ENCODE measurements at regions not wholly inside any gene's neighbourhood (a gene's known extent, or its start where the extent isn't known, plus 50 kb on each side); places are given as distances from the start of the nearest gene placed in this dataset.

DNA sequence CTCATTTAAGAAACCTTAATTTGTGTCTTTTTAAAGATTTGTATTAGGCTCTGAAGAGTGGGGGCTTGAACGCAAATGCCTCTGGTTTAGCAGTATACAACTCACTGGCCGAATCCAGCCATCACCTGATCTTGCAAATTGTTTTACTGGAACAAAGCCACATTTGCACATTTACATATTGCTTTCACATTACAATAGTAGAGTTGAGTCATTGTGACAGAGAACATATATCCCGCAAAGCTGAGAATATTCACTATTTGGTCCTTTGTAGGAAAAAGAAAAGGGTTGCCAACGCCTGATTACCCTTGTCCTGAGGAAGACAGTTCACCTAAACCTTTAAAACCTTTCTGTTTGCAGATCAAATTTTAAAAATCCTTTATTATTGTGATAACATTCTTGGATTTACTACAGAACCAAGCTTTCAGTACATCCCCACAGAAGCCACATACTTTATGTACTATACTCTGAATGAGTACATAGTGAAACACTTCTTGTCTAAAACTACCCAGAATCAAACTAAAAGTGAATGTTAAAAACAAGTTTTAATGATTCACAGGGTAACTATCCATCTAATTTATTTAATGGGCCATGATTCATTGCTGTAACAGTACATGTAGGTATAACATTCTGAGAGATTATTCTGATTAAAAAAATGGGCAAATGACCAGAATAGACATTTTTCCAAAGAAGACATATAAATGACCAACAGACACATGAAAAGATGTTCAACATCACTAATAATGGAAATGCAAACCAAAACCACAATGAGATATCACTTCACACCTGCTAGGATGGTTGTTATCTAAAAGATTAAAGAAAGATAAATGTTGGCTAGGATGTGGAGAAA lies 161.0 kb downstream of the SLC25A46 start:
- H3K27me3 ChIP-seq (ENCODE audit: control insufficient read depth in 2 of 2, insufficient read depth in 2 of 2, low read length in 2 of 2) = no peaks in the 10 kb centered on the region
- Mint-ChIP-seq H3K4me3 (no peak overlapping the region), H3K36me3 (no peaks in the 10 kb centered on the region), H3K4me1 (no peaks in the 10 kb centered on the region), H3K9me3 (no peaks in the 10 kb centered on the region), H3K27me3 (peaks cover 0 to 16% (median 8%) of the 10 kb centered on the region in 5 donors), H3K27ac (no peak overlapping the region)
- no peak overlapping the region for H3K4me3 ChIP-seq (ENCODE audit: low read length)
- ATAC-seq (no peak), DNase-seq (no peak)
- H3K4me1 ChIP-seq (ENCODE audit: control insufficient read depth in 2 of 2, insufficient read depth in 2 of 2, low read length in 2 of 2) = no peaks in the 10 kb centered on the region
- no peaks in the 10 kb centered on the region for H3K9me3 ChIP-seq (ENCODE audit: control insufficient read depth in 2 of 3, low read length in 3 of 3)
- intact Hi-C loops (cut with micrococcal nuclease) = no loop called here
- no peak overlapping the region for H3K27ac ChIP-seq (ENCODE audit: low read depth, low read length)
- H3K36me3 ChIP-seq (ENCODE audit: control insufficient read depth in 2 of 3, insufficient read depth in 3 of 3, low read length in 3 of 3) = no peaks in the 10 kb centered on the region
- ChIA-PET CTCF (no interaction called here), POLR2A (no interaction called here)

DNA sequence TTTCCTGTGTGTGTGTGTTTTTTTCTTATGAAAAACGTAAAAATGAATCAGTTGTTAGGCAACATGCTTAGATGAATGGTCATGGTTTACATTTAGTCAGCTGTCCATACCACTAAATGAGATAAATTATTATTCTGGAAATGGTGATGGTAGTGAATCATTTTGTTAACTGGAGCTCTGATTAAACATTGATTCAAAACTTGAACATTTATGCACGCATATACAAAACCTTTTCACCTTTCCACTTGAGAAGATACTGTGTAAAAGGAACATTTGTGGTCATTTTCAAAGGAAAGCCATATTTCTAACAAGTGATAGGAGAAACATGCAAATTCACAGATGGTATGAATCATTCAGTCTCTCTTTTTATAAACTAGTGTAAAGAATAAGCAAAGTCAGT lies 162.0 kb downstream of the SLC25A46 start:
- Mint-ChIP-seq H3K9me3 (peaks cover 0 to 4% (median 0%) of the 10 kb centered on the region in 11 donors), H3K27me3 (peaks cover 0 to 20% (median 16%) of the 10 kb centered on the region in 5 donors), H3K4me1 (no peaks in the 10 kb centered on the region), H3K27ac (no peak overlapping the region), H3K36me3 (no peaks in the 10 kb centered on the region), H3K4me3 (no peak overlapping the region)
- Histone ChIP-seq H3K9me3 (ENCODE audit: control insufficient read depth in 2 of 3, low read length in 3 of 3) (no peaks in the 10 kb centered on the region), H3K36me3 (ENCODE audit: control insufficient read depth in 2 of 3, insufficient read depth in 3 of 3, low read length in 3 of 3) (no peaks in the 10 kb centered on the region), H3K27me3 (ENCODE audit: control insufficient read depth in 2 of 2, insufficient read depth in 2 of 2, low read length in 2 of 2) (no peaks in the 10 kb centered on the region), H3K27ac (ENCODE audit: low read depth, low read length) (no peak overlapping the region), H3K4me3 (ENCODE audit: low read length) (no peak overlapping the region), H3K4me1 (ENCODE audit: control insufficient read depth in 2 of 2, insufficient read depth in 2 of 2, low read length in 2 of 2) (no peaks in the 10 kb centered on the region)
- intact Hi-C loops (cut with micrococcal nuclease) = no loop called here
- ChIA-PET POLR2A (no interaction called here), CTCF (no interaction called here)
- ATAC-seq (no peak), DNase-seq (no peak)

- ATAC-seq = no peak
- intact Hi-C loops (cut with micrococcal nuclease) = no loop called here
- Histone ChIP-seq H3K4me3 (ENCODE audit: low read length) (no peak overlapping the region), H3K27ac (ENCODE audit: low read depth, low read length) (no peak overlapping the region), H3K27me3 (ENCODE audit: control insufficient read depth in 2 of 2, insufficient read depth in 2 of 2, low read length in 2 of 2) (no peaks in the 10 kb centered on the region), H3K4me1 (ENCODE audit: control insufficient read depth in 2 of 2, insufficient read depth in 2 of 2, low read length in 2 of 2) (no peaks in the 10 kb centered on the region), H3K9me3 (ENCODE audit: control insufficient read depth in 2 of 3, low read length in 3 of 3) (no peaks in the 10 kb centered on the region), H3K36me3 (ENCODE audit: control insufficient read depth in 2 of 3, insufficient read depth in 3 of 3, low read length in 3 of 3) (no peaks in the 10 kb centered on the region)
- no peak overlapping the region for H3K27ac Mint-ChIP-seq
- POLR2A ChIA-PET = no interaction called here
- peaks cover 0 to 7% (median 2%) of the 10 kb centered on the region in 11 donors for H3K9me3 Mint-ChIP-seq
- CTCF ChIA-PET = no interaction called here
- no peak overlapping the region for H3K4me3 Mint-ChIP-seq
- H3K36me3 Mint-ChIP-seq = no peaks in the 10 kb centered on the region
- DNase-seq = no peak
- no peaks in the 10 kb centered on the region for H3K4me1 Mint-ChIP-seq
- peaks cover 0 to 23% (median 14%) of the 10 kb centered on the region in 5 donors for H3K27me3 Mint-ChIP-seq
Measured at GRCh38 chr5:110903966-110904365, 165.2 kb downstream of the SLC25A46 start.

DNA sequence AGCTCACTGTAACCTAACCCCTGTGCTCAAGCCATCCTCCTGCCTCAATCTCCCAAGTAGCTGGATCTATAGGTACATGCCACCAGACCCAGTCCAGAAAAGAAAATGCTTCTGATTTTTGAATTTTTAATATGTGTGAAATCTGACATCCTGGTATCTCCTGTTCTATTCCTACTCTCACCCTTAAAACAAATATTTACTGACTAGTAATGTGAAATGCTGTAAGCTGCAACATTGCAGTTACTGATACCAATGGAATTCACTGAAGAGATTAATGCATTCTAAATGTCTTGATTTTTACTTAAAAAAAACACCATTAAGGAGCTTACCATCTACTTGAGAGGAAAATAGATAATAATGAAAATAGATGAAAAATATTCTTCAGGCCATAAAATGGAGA lies 162.7 kb upstream of the TSLP start:
- H3K4me3 Mint-ChIP-seq = no peak overlapping the region
- DNase-seq (no peak), ATAC-seq (no peak)
- no peaks in the 10 kb centered on the region for H3K36me3 Mint-ChIP-seq
- no peaks in the 10 kb centered on the region for H3K4me1 ChIP-seq (ENCODE audit: control insufficient read depth in 2 of 2, insufficient read depth in 2 of 2, low read length in 2 of 2)
- no peaks in the 10 kb centered on the region for H3K9me3 ChIP-seq (ENCODE audit: control insufficient read depth in 2 of 3, low read length in 3 of 3)
- no peak overlapping the region for H3K4me3 ChIP-seq (ENCODE audit: low read length)
- ChIA-PET POLR2A (interaction anchor here (0.7 kb wide), 1 partner anchor 380 kb away, joined by 3 read pairs; no protein-coding TSS in a partner anchor), CTCF (no interaction called here)
- H3K27me3 Mint-ChIP-seq = peaks cover 4 to 15% (median 11%) of the 10 kb centered on the region in 5 donors
- H3K27ac ChIP-seq (ENCODE audit: low read depth, low read length) = no peak overlapping the region
- no peaks in the 10 kb centered on the region for H3K27me3 ChIP-seq (ENCODE audit: control insufficient read depth in 2 of 2, insufficient read depth in 2 of 2, low read length in 2 of 2)
- no peak overlapping the region for H3K27ac Mint-ChIP-seq
- no peaks in the 10 kb centered on the region for H3K36me3 ChIP-seq (ENCODE audit: control insufficient read depth in 2 of 3, insufficient read depth in 3 of 3, low read length in 3 of 3)
- intact Hi-C loops (cut with micrococcal nuclease) = no loop called here
- H3K4me1 Mint-ChIP-seq = no peaks in the 10 kb centered on the region
- H3K9me3 Mint-ChIP-seq = peaks cover 0 to 7% (median 2%) of the 10 kb centered on the region in 11 donors

- no peaks in the 10 kb centered on the region for H3K4me1 Mint-ChIP-seq
- Histone ChIP-seq H3K27me3 (ENCODE audit: control insufficient read depth in 2 of 2, insufficient read depth in 2 of 2, low read length in 2 of 2) (no peaks in the 10 kb centered on the region), H3K4me1 (ENCODE audit: control insufficient read depth in 2 of 2, insufficient read depth in 2 of 2, low read length in 2 of 2) (no peaks in the 10 kb centered on the region), H3K9me3 (ENCODE audit: control insufficient read depth in 2 of 3, low read length in 3 of 3) (no peaks in the 10 kb centered on the region), H3K36me3 (ENCODE audit: control insufficient read depth in 2 of 3, insufficient read depth in 3 of 3, low read length in 3 of 3) (no peaks in the 10 kb centered on the region), H3K4me3 (ENCODE audit: low read length) (no peak overlapping the region), H3K27ac (ENCODE audit: low read depth, low read length) (no peak overlapping the region)
- intact Hi-C loops (cut with micrococcal nuclease) = no loop called here
- H3K36me3 Mint-ChIP-seq = no peaks in the 10 kb centered on the region
- peaks cover 0 to 7% (median 2%) of the 10 kb centered on the region in 11 donors for H3K9me3 Mint-ChIP-seq
- no peak overlapping the region for H3K4me3 Mint-ChIP-seq
- DNase-seq (no peak), ATAC-seq (no peak)
- H3K27me3 Mint-ChIP-seq = peaks cover 6 to 20% (median 11%) of the 10 kb centered on the region in 5 donors
- POLR2A ChIA-PET = interaction anchor here (0.7 kb wide), 1 partner anchor 380 kb away, joined by 3 read pairs; no protein-coding TSS in a partner anchor
- H3K27ac Mint-ChIP-seq = no peak overlapping the region
- CTCF ChIA-PET = no interaction called here
Measured at GRCh38 chr5:110909415-110909814, 162.1 kb upstream of the TSLP start.

- no peaks in the 10 kb centered on the region for H3K9me3 ChIP-seq (ENCODE audit: control insufficient read depth in 2 of 3, low read length in 3 of 3)
- H3K27me3 Mint-ChIP-seq = peaks cover 6 to 18% (median 13%) of the 10 kb centered on the region in 5 donors
- no peaks in the 10 kb centered on the region for H3K27me3 ChIP-seq (ENCODE audit: control insufficient read depth in 2 of 2, insufficient read depth in 2 of 2, low read length in 2 of 2)
- DNase-seq (no peak), ATAC-seq (no peak)
- H3K4me1 ChIP-seq (ENCODE audit: control insufficient read depth in 2 of 2, insufficient read depth in 2 of 2, low read length in 2 of 2) = no peaks in the 10 kb centered on the region
- ChIA-PET CTCF (no interaction called here), POLR2A (no interaction called here)
- H3K36me3 ChIP-seq (ENCODE audit: control insufficient read depth in 2 of 3, insufficient read depth in 3 of 3, low read length in 3 of 3) = no peaks in the 10 kb centered on the region
- H3K4me3 Mint-ChIP-seq = no peak overlapping the region
- no peak overlapping the region for H3K27ac ChIP-seq (ENCODE audit: low read depth, low read length)
- H3K27ac Mint-ChIP-seq = no peak overlapping the region
- peaks cover 0 to 7% (median 2%) of the 10 kb centered on the region in 11 donors for H3K9me3 Mint-ChIP-seq
- no peaks in the 10 kb centered on the region for H3K4me1 Mint-ChIP-seq
- intact Hi-C loops (cut with micrococcal nuclease) = no loop called here
- H3K36me3 Mint-ChIP-seq = no peaks in the 10 kb centered on the region
- H3K4me3 ChIP-seq (ENCODE audit: low read length) = no peak overlapping the region
Measured at GRCh38 chr5:110909950-110910349, 161.6 kb upstream of the TSLP start.

GRCh38 chr5:110913221-110913620 lies 158.3 kb upstream of the TSLP start:
- peaks cover 9 to 12% (median 10%) of the 10 kb centered on the region in 5 donors for H3K27me3 Mint-ChIP-seq
- no peaks in the 10 kb centered on the region for H3K9me3 Mint-ChIP-seq
- DNase-seq = no peak
- no peaks in the 10 kb centered on the region for H3K36me3 Mint-ChIP-seq
- H3K4me1 Mint-ChIP-seq = no peaks in the 10 kb centered on the region
- no peaks in the 10 kb centered on the region for H3K4me1 ChIP-seq (ENCODE audit: control insufficient read depth in 2 of 2, insufficient read depth in 2 of 2, low read length in 2 of 2)
- no peak overlapping the region for H3K27ac Mint-ChIP-seq
- CTCF ChIA-PET = no interaction called here
- H3K27me3 ChIP-seq (ENCODE audit: control insufficient read depth in 2 of 2, insufficient read depth in 2 of 2, low read length in 2 of 2) = no peaks in the 10 kb centered on the region
- intact Hi-C loops (cut with micrococcal nuclease) = no loop called here
- no peaks in the 10 kb centered on the region for H3K36me3 ChIP-seq (ENCODE audit: control insufficient read depth in 2 of 3, insufficient read depth in 3 of 3, low read length in 3 of 3)
- H3K4me3 Mint-ChIP-seq = no peak overlapping the region
- no peak overlapping the region for H3K4me3 ChIP-seq (ENCODE audit: low read length)
- POLR2A ChIA-PET = interaction anchor here (0.6 kb wide), 1 partner anchor 64 kb away, joined by 3 read pairs; no protein-coding TSS in a partner anchor
- ATAC-seq = no peak
- H3K27ac ChIP-seq (ENCODE audit: low read depth, low read length) = no peak overlapping the region
- H3K9me3 ChIP-seq (ENCODE audit: control insufficient read depth in 2 of 3, low read length in 3 of 3) = no peaks in the 10 kb centered on the region

Measured in naive thymus-derived CD4-positive, alpha-beta T cell (primary cell).